H9 (cell line): ENCODE measurements at regions not wholly inside any gene's neighbourhood (a gene's known extent, or its start where the extent isn't known, plus 50 kb on each side); places are given as distances from the start of the nearest gene placed in this dataset.

Source experiments
- DNase-seq: peaks from one replicate; pipeline ENCODE4 v3.0.0-alpha.2; 2017
- H2AFZ ChIP-seq: one replicate; pipeline ENCODE4 v1.6.1; 2013; ENCODE audit warnings: mild to moderate bottlenecking, low read length, control low read depth, moderate library complexity
- H2AK5ac ChIP-seq: 2 replicates; pipeline ENCODE4 v1.6.1; 2013; ENCODE audit warnings: low read length, control low read depth, mixed read lengths; ENCODE audit not compliant: insufficient read length
- H2BK120ac ChIP-seq: one replicate; pipeline ENCODE4 v1.6.1; 2013; ENCODE audit warnings: low read depth, mild to moderate bottlenecking, low read length, control low read depth, inconsistent platforms; ENCODE audit not compliant: poor library complexity, severe bottlenecking
- H2BK12ac ChIP-seq: 2 replicates; pipeline ENCODE4 v1.6.1; 2013; ENCODE audit warnings: low read length, control low read depth, mixed read lengths, low read depth; ENCODE audit not compliant: insufficient read length
- H2BK15ac ChIP-seq: 2 replicates; pipeline ENCODE4 v1.6.1; 2013; ENCODE audit warnings: low read depth, low read length, control low read depth
- H2BK20ac ChIP-seq: one replicate; pipeline ENCODE4 v1.6.1; 2013; ENCODE audit warnings: low read depth, mild to moderate bottlenecking, low read length, control low read depth, inconsistent platforms; ENCODE audit not compliant: poor library complexity, severe bottlenecking
- H2BK5ac ChIP-seq: 2 replicates; pipeline ENCODE4 v1.6.1; 2013; ENCODE audit warnings: low read length, control low read depth, mixed read lengths; ENCODE audit not compliant: insufficient read length
- H3K14ac ChIP-seq: 2 replicates; pipeline ENCODE4 v1.6.1; 2013; ENCODE audit warnings: low read length, control low read depth; ENCODE audit not compliant: insufficient read depth
- H3K18ac ChIP-seq: 2 replicates; pipeline ENCODE4 v1.6.1; 2013; ENCODE audit warnings: low read depth, mild to moderate bottlenecking, mixed read lengths, low read length, control low read depth; ENCODE audit not compliant: insufficient read length
- H3K23ac ChIP-seq: 2 replicates; pipeline ENCODE4 v1.6.1; 2013; ENCODE audit warnings: low read length, control low read depth, mixed read lengths, low read depth; ENCODE audit not compliant: insufficient read length
- H3K23me2 ChIP-seq: 2 replicates; pipeline ENCODE4 v1.6.1; 2013; ENCODE audit warnings: low read depth, mild to moderate bottlenecking, mixed read lengths, low read length, control low read depth; ENCODE audit not compliant: insufficient read length, poor library complexity, severe bottlenecking
- H3K27ac ChIP-seq: 2 replicates; pipeline ENCODE4 v1.5.1; 2013; ENCODE audit warnings: low read length, control low read depth, mixed read lengths, low read depth; ENCODE audit not compliant: insufficient read length
- H3K27me3 ChIP-seq: 2 replicates; pipeline ENCODE4 v1.6.1; 2013; ENCODE audit warnings: low read length, control low read depth, inconsistent platforms; ENCODE audit not compliant: insufficient read depth
- H3K4ac ChIP-seq: 2 replicates; pipeline ENCODE4 v1.6.1; 2013; ENCODE audit warnings: low read depth, mild to moderate bottlenecking, control low read depth, inconsistent platforms, low read length, moderate library complexity
- H3K4me1 ChIP-seq: 2 replicates; pipeline ENCODE4 v1.6.1; 2013; ENCODE audit warnings: low read length, control low read depth, inconsistent platforms; ENCODE audit not compliant: insufficient read depth
- H3K4me2 ChIP-seq: 2 replicates; pipeline ENCODE4 v1.6.1; 2013; ENCODE audit warnings: low read length, control low read depth, mixed read lengths; ENCODE audit not compliant: insufficient read length, insufficient read depth
- H3K56ac ChIP-seq: 2 replicates; pipeline ENCODE4 v1.6.1; 2013; ENCODE audit warnings: low read depth, mild to moderate bottlenecking, mixed read lengths, low read length, control low read depth; ENCODE audit not compliant: insufficient read length
- H3K79me1 ChIP-seq: 2 replicates; pipeline ENCODE4 v1.6.1; 2013; ENCODE audit warnings: low read depth, mild to moderate bottlenecking, moderate library complexity, low read length, control low read depth, inconsistent platforms; ENCODE audit not compliant: insufficient read depth, poor library complexity, severe bottlenecking
- H3K79me2 ChIP-seq: 2 replicates; pipeline ENCODE4 v1.6.1; 2013; ENCODE audit warnings: low read length, control low read depth, inconsistent platforms; ENCODE audit not compliant: insufficient read depth
- H3K9ac ChIP-seq: 2 replicates; pipeline ENCODE4 v1.6.1; 2013; ENCODE audit warnings: low read length, control low read depth, mixed read lengths; ENCODE audit not compliant: insufficient read length; ENCODE audit errors: extremely low read depth
- H3K9me3 ChIP-seq: one replicate; pipeline ENCODE4 v1.6.1; 2013; ENCODE audit warnings: low read depth, low read length, inconsistent platforms; ENCODE audit not compliant: control insufficient read depth
- H3T11ph ChIP-seq: one replicate; pipeline ENCODE4 v1.6.1; 2013; ENCODE audit warnings: mild to moderate bottlenecking, low read length, control low read depth, inconsistent platforms
- H4K20me1 ChIP-seq: one replicate; pipeline ENCODE4 v1.6.1; 2013; ENCODE audit not compliant: control insufficient read depth, insufficient read length, insufficient read depth
- H4K5ac ChIP-seq: 2 replicates; pipeline ENCODE4 v1.6.1; 2013; ENCODE audit warnings: low read depth, mild to moderate bottlenecking, mixed read lengths, low read length, control low read depth; ENCODE audit not compliant: insufficient read length
- H4K8ac ChIP-seq: replicated peaks from 2 replicates; pipeline ENCODE4 v1.6.1; 2013; ENCODE audit warnings: low read length, control low read depth, mixed read lengths, low read depth; ENCODE audit not compliant: insufficient read length
- H4K91ac ChIP-seq: 2 replicates; pipeline ENCODE4 v1.6.1; 2013; ENCODE audit warnings: low read depth, mild to moderate bottlenecking, moderate library complexity, mixed read lengths, low read length, control low read depth; ENCODE audit not compliant: insufficient read length
- H3K27ac Mint-ChIP-seq, 3 experiments: 2 replicates in 2 of 3; 3 replicates in 1 of 3; pipeline ENCODE4 v1.8.0; 2020 to 2021; ENCODE audit warnings: mixed read lengths in 3 of 3, mild to moderate bottlenecking in 1 of 3, moderate library complexity in 1 of 3
- H3K27me3 Mint-ChIP-seq: 2 replicates; pipeline ENCODE4 v1.8.0; 2021; ENCODE audit warnings: low read depth, mild to moderate bottlenecking, moderate library complexity, mixed read lengths
- H3K36me3 Mint-ChIP-seq, 3 experiments: 2 replicates in 2 of 3; 3 replicates in 1 of 3; pipeline ENCODE4 v1.8.0; 2020 to 2021; ENCODE audit warnings: low read depth in 3 of 3, mixed read lengths in 3 of 3; ENCODE audit not compliant: insufficient read depth in 1 of 3
- H3K4me1 Mint-ChIP-seq, 2 experiments: 2 replicates each; pipeline ENCODE4 v1.8.0; 2020; ENCODE audit warnings: mixed read lengths in 2 of 2
- H3K4me3 Mint-ChIP-seq, 2 experiments: 2 replicates in 1 of 2; 3 replicates in 1 of 2; pipeline ENCODE4 v1.8.0; 2020 to 2021; ENCODE audit warnings: mild to moderate bottlenecking in 2 of 2, mixed read lengths in 2 of 2, moderate library complexity in 1 of 2
- H3K9me3 Mint-ChIP-seq, 2 experiments: 2 replicates in 1 of 2; 3 replicates in 1 of 2; pipeline ENCODE4 v1.8.0; 2020; ENCODE audit warnings: mild to moderate bottlenecking in 2 of 2, mixed read lengths in 2 of 2, moderate library complexity in 1 of 2
- CTCF ChIP-seq: fragments of 200-600 bp; sonication (generic); conservative IDR thresholded peaks from 3 replicates; pipeline ENCODE4 v1.8.0; 2021; ENCODE audit warnings: antibody characterized with exemption, mild to moderate bottlenecking
- WGBS: extraction: QIAGEN DNeasy Blood & Tissue Kit; methylation state at CpG from one replicate; pipeline ENCODE4 v1.1.7; 2013; ENCODE audit warnings: missing lambda C conversion rate, low lambda C conversion rate, mixed read lengths; ENCODE audit not compliant: insufficient read length; ENCODE audit errors: extremely low coverage; 5-methylcytosine and 5-hydroxymethylcytosine counted together

- H3K79me1 ChIP-seq: no peaks in the 10 kb centered on the region
- no peaks in the 10 kb centered on the region for H4K20me1 ChIP-seq
- DNase-seq: no peak
- H3K9ac ChIP-seq: no peak overlapping the region
- no peak overlapping the region for H2AFZ ChIP-seq
- H2AK5ac ChIP-seq: no peak overlapping the region
- no CpG with 5 or more reads among the region's 3 CpGs for WGBS
- no peak overlapping the region for H3K14ac ChIP-seq
- no peak overlapping the region for H3K27ac ChIP-seq
- Mint-ChIP-seq H3K9me3 (no peaks in the 10 kb centered on the region), H3K27me3 (no peaks in the 10 kb centered on the region), H3K4me3 (no peak overlapping the region), H3K27ac (peak overlapping the region in 1 of 3 experiments; percentile 69; a peak in 1 of 7 replicates), H3K36me3 (no peaks in the 10 kb centered on the region; a peak in 1 of 7 replicates), H3K4me1 (peaks cover 20 to 23% of the 10 kb centered on the region in 2 experiments)
- H4K5ac ChIP-seq: no peak overlapping the region
- H3K23me2 ChIP-seq: no peaks in the 10 kb centered on the region
- H2BK15ac ChIP-seq: no peak overlapping the region
- no peaks in the 10 kb centered on the region for H3K9me3 ChIP-seq
- H3T11ph ChIP-seq: no peak overlapping the region
- H3K79me2 ChIP-seq: no peaks in the 10 kb centered on the region
- H3K4ac ChIP-seq: no peak overlapping the region
- H2BK12ac ChIP-seq: no peak overlapping the region
- H4K91ac ChIP-seq: no peak overlapping the region
- TF ChIP-seq CTCF: no peak
- no peak overlapping the region for H4K8ac ChIP-seq
- H3K4me2 ChIP-seq: no peak overlapping the region
- no peak overlapping the region for H3K23ac ChIP-seq
- no peaks in the 10 kb centered on the region for H3K4me1 ChIP-seq
- H2BK20ac ChIP-seq: no peak overlapping the region
- H3K27me3 ChIP-seq: no peaks in the 10 kb centered on the region
- no peak overlapping the region for H2BK5ac ChIP-seq
- H3K18ac ChIP-seq: no peak overlapping the region
- no peak overlapping the region for H3K56ac ChIP-seq
- H2BK120ac ChIP-seq: no peak overlapping the region
These were observed 246.6 kb upstream of the LRRC3B start for GRCh38 chr3:26375843-26376530.
